ENCODE measurements at regions not wholly inside any gene's neighbourhood (a gene's known extent, or its start where the extent isn't known, plus 50 kb on each side); places are given as distances from the start of the nearest gene placed in this dataset.

DNA sequence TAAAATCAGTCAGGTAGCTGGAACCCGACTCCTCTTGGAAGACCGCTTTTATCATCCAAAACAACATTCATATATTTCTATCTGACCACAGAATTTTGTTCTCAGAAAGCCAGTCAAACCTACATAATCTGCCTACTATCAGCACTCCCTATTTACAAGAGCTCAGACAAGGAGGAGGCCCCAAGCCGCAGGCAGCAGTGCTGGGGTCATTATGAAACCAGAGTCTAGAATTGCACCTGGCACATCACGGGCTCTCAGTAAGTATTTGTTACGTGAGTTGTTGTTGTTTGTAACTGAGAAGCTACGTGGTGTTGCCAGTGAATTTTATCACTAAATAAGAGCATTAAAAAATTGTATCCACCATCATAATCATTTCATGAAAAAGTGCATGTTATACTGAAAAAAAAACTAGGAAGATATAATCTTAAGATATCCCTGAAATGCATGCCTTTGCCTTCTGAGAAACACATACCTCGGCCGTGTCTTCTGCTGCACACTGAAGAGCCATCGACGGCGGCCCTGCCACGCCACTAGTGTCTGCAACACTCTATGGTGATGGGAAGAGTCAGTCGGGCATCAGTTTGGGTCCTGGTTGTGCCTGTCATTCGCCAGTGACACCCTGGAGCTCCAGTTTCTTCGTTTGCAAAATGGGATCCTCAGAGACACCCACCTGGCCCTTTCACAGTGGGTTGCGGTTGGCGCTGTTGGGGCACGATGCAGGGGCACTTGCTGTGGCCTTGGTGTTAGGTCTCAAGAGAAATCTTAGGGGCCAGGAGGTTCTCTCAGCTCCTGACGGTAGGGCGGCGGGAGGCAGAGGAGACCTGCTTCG lies 505.9 kb downstream of the EIPR1 start:
- TF ChIP-seq, protein P1, sequence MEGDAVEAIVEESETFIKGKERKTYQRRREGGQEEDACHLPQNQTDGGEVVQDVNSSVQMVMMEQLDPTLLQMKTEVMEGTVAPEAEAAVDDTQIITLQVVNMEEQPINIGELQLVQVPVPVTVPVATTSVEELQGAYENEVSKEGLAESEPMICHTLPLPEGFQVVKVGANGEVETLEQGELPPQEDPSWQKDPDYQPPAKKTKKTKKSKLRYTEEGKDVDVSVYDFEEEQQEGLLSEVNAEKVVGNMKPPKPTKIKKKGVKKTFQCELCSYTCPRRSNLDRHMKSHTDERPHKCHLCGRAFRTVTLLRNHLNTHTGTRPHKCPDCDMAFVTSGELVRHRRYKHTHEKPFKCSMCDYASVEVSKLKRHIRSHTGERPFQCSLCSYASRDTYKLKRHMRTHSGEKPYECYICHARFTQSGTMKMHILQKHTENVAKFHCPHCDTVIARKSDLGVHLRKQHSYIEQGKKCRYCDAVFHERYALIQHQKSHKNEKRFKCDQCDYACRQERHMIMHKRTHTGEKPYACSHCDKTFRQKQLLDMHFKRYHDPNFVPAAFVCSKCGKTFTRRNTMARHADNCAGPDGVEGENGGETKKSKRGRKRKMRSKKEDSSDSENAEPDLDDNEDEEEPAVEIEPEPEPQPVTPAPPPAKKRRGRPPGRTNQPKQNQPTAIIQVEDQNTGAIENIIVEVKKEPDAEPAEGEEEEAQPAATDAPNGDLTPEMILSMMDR (IDR thresholded peaks at IDR 0.05) = no peak
- no peak for TF ChIP-seq POLR2A (IDR thresholded peaks at IDR 0.05; ENCODE audit: low read depth)
